ENCODE measurements at regions not wholly inside any gene's neighbourhood (a gene's known extent, or its start where the extent isn't known, plus 50 kb on each side); places are given as distances from the start of the nearest gene placed in this dataset.

GRCh38 chr15:95417761-95418160, 912.7 kb upstream of the NR2F2 start:
- TF ChIP-seq CTCF (conservative IDR thresholded peaks at IDR 0.05 in 1 of 2, IDR thresholded peaks at IDR 0.05 in 1 of 2; ENCODE audit: extremely low read depth in 1 of 2, insufficient read depth in 1 of 2, low read depth in 1 of 2, low read length in 2 of 2) (no peak), EZH2 (IDR thresholded peaks at IDR 0.05; ENCODE audit: borderline replicate concordance, low read length) (no peak)
